ENCODE measurements at regions not wholly inside any gene's neighbourhood (a gene's known extent, or its start where the extent isn't known, plus 50 kb on each side); places are given as distances from the start of the nearest gene placed in this dataset.

GRCh38 chrX:131739823-131740222, 195.9 kb downstream of the OR13H1 start:
- DNase-seq (ENCODE audit: extremely low spot score), result no peak
- ChIA-PET POLR2A (no interaction called here), CTCF (no interaction called here)
- TF ChIP-seq, protein P1, sequence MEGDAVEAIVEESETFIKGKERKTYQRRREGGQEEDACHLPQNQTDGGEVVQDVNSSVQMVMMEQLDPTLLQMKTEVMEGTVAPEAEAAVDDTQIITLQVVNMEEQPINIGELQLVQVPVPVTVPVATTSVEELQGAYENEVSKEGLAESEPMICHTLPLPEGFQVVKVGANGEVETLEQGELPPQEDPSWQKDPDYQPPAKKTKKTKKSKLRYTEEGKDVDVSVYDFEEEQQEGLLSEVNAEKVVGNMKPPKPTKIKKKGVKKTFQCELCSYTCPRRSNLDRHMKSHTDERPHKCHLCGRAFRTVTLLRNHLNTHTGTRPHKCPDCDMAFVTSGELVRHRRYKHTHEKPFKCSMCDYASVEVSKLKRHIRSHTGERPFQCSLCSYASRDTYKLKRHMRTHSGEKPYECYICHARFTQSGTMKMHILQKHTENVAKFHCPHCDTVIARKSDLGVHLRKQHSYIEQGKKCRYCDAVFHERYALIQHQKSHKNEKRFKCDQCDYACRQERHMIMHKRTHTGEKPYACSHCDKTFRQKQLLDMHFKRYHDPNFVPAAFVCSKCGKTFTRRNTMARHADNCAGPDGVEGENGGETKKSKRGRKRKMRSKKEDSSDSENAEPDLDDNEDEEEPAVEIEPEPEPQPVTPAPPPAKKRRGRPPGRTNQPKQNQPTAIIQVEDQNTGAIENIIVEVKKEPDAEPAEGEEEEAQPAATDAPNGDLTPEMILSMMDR (IDR thresholded peaks at IDR 0.05; ENCODE audit: control extremely low read depth, extremely low read depth, low read depth, missing control alignments), result no peak

- ChIA-PET POLR2A (no interaction called here), CTCF (no interaction called here)
- TF ChIP-seq, protein P1 (IDR thresholded peaks at IDR 0.05; ENCODE audit: control extremely low read depth, extremely low read depth, low read depth, missing control alignments), result no peak
- no peak for DNase-seq (ENCODE audit: extremely low spot score)
Measured at GRCh38 chrX:131741103-131741581, 197.3 kb downstream of the OR13H1 start.

GRCh38 chrX:131745942-131746489, 202.1 kb downstream of the OR13H1 start:
- ChIA-PET CTCF (no interaction called here), POLR2A (no interaction called here)
- TF ChIP-seq, protein P1 (IDR thresholded peaks at IDR 0.05; ENCODE audit: control extremely low read depth, extremely low read depth, low read depth, missing control alignments), result no peak
- DNase-seq (ENCODE audit: extremely low spot score), result no peak

GRCh38 chrX:131746491-131746968, 202.7 kb downstream of the OR13H1 start:
- POLR2A ChIA-PET, result no interaction called here
- TF ChIP-seq, protein P1 (IDR thresholded peaks at IDR 0.05; ENCODE audit: control extremely low read depth, extremely low read depth, low read depth, missing control alignments), result no peak
- no peak for DNase-seq (ENCODE audit: extremely low spot score)
- CTCF ChIA-PET, result no interaction called here

DNA sequence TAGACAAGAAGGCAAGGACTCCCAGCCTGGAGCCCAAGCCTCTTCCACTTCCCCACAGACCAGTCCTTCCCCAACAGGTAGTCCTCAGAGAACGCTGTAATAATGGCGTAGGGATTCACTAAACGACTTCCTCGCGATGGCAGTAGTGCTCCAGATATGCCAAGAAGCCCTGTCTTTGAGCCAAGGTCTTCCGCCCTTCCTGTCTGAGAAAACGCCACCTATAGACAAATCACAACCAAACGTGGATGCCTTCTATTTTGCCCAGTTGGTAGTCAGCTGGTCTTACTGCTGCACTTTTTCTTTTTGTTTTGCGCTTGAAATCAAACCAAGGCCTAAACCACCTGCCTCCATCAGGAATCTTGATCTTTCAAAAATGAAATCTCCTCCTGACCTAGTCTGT, 203.3 kb downstream of the OR13H1 start:
- POLR2A ChIA-PET, result no interaction called here
- TF ChIP-seq, protein P1 (IDR thresholded peaks at IDR 0.05; ENCODE audit: control extremely low read depth, extremely low read depth, low read depth, missing control alignments), result no peak
- CTCF ChIA-PET, result no interaction called here
- DNase-seq (ENCODE audit: extremely low spot score), result no peak

DNA sequence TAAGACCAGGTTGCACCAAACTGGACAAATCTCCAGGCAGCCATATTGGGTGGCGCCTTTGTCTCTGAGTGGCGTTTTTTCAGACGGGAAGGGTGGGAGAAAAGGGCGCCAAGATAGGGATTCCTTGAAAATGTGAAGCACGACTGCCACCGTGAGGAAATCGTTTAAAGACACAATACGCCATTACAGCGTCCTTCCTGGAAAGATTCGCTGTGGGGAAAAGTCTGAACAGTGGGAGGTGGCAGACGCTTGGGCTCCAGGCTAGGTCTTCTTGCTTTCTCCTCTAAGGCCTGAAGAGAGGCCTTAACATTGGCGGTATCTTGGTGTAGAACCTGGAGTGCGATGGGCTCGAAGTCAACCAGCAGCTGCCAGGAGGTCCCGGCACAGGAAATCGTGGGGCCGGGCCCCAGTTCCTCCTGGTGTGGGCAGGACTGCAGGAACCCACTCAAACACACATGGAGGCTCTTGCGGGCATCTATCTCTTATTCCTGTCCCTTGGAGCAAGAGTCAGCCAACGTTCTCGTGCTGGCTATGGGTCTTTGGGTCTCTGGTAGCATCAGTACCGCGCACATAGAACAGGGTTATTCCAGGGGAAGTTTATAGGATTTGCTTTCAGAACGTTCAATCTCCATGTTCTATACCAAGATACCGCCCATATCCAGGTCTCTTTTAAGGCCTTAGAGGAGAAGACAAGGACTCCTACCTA, 208.8 kb downstream of the OR13H1 start:
- no peak for DNase-seq (ENCODE audit: extremely low spot score)
- ChIA-PET POLR2A (no interaction called here), CTCF (no interaction called here)
- TF ChIP-seq, protein P1 (IDR thresholded peaks at IDR 0.05; ENCODE audit: control extremely low read depth, extremely low read depth, low read depth, missing control alignments), result no peak
